Ovary (tissue), 3 donors: ENCODE measurements at regions not wholly inside any gene's neighbourhood (a gene's known extent, or its start where the extent isn't known, plus 50 kb on each side); places are given as distances from the start of the nearest gene placed in this dataset.

Experiments
- EP300 ChIP-seq: sonication (generic); formaldehyde crosslinking; IDR thresholded peaks from one replicate; pipeline ENCODE4 v1.6.1; 2017; ENCODE audit warnings: antibody characterized with exemption
- POLR2A ChIP-seq: fragments of 450-650 bp; IDR thresholded peaks from one replicate; pipeline ENCODE4 v1.6.1; 2017; ENCODE audit warnings: antibody characterized with exemption, mild to moderate bottlenecking, moderate library complexity
- TF ChIP-seq, protein P1 (sequence below), 3 donors: fragments of 450-650 bp in 2 of 3; fragments of 200-600 bp in 1 of 3; IDR thresholded peaks; one replicate each; pipeline versions ENCODE4 v1.5.1 to v1.8.0; 2016 to 2022; ENCODE audit warnings: antibody characterized with exemption in 3 of 3, mild to moderate bottlenecking in 1 of 3
- donor health status: DM: no; HTN: no; CAD: no.

DNA sequence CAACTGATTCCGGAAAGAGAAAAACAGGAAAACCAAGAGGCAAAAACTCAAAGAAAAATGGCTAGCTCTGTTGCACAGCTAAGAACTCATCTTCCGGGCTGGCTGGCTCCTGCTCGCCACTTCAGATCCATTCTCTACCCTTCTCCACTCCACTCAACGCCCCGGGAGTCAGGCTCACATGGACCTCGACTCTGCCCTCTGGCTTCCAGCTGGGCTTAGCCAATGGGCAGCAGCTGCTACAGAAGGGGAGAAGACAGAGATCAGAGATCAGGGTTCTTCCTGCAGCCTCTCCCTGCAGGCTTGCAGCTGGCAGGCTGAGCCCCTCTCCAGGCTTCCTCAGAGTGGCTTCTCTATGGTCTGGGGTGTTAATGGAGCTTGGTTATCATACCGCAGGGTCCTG is 187.5 kb downstream of the MED10 start:
- TF ChIP-seq, protein P1, sequence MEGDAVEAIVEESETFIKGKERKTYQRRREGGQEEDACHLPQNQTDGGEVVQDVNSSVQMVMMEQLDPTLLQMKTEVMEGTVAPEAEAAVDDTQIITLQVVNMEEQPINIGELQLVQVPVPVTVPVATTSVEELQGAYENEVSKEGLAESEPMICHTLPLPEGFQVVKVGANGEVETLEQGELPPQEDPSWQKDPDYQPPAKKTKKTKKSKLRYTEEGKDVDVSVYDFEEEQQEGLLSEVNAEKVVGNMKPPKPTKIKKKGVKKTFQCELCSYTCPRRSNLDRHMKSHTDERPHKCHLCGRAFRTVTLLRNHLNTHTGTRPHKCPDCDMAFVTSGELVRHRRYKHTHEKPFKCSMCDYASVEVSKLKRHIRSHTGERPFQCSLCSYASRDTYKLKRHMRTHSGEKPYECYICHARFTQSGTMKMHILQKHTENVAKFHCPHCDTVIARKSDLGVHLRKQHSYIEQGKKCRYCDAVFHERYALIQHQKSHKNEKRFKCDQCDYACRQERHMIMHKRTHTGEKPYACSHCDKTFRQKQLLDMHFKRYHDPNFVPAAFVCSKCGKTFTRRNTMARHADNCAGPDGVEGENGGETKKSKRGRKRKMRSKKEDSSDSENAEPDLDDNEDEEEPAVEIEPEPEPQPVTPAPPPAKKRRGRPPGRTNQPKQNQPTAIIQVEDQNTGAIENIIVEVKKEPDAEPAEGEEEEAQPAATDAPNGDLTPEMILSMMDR (IDR thresholded peaks at IDR 0.05), result no peak
- TF ChIP-seq EP300 (no peak), POLR2A (no peak)
